NCI-H146 (cell line): ENCODE measurements at regions not wholly inside any gene's neighbourhood (a gene's known extent, or its start where the extent isn't known, plus 50 kb on each side); places are given as distances from the start of the nearest gene placed in this dataset.

Experiments
- DNase-seq: peaks from one replicate; lab custom pipeline; 2025; lab: John Stamatoyannopoulos, UW

- DNase-seq = no peak
These were observed 75.7 kb upstream of the F3 start for GRCh38 chr1:94617134-94617805.

DNA sequence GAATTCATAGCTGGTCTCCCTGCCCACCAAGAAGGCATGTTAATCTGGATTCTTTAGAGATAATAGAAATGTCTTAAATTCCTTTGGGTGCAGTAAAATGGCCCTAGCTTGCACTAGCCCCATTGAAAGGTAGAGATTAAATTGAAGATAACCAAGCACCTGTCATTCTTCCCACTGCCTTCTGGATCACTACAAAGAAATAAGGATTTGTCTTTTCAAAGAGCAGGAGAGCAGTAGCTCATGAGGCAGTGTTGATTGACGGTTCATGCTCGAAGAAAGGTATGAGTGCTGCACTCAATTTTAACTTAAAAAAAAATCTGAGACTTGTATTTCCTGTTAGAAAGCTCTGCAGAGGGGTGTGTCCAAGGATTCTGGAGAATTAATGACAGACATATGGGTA lies 74.9 kb upstream of the F3 start:
- no peak for DNase-seq

GRCh38 chr1:94614996-94615395 lies 73.4 kb upstream of the F3 start:
- no peak for DNase-seq

DNA sequence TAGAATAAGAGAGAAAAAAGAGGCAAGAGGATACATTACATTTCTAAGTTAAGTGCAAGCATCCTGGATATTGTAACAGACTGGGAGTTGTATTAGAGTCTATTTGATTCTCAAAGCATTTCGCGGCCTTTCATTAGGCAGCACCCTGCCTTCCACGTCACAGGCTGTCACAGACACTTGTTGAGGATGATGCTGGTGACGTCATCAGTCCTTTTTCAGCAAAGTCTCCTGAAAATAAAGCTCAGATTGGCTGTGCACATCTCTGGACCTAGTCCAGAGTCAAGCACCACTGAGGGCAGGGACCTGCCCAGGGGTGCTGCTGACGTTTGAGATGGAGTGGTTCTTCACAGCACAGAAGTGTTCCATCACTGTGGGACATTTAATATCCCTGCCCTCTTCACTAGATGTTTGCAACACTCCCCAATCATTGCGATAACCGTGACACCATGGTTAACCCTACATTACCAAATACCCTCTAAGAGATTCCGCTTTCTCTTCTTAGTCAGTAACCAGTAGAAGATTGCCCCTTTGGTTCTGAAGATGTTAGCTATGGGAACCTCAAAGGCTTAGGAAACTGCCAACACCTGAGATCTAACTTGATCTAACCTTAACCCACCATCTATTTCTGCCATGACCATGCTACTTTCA lies 72.7 kb upstream of the F3 start:
- DNase-seq = no peak

DNA sequence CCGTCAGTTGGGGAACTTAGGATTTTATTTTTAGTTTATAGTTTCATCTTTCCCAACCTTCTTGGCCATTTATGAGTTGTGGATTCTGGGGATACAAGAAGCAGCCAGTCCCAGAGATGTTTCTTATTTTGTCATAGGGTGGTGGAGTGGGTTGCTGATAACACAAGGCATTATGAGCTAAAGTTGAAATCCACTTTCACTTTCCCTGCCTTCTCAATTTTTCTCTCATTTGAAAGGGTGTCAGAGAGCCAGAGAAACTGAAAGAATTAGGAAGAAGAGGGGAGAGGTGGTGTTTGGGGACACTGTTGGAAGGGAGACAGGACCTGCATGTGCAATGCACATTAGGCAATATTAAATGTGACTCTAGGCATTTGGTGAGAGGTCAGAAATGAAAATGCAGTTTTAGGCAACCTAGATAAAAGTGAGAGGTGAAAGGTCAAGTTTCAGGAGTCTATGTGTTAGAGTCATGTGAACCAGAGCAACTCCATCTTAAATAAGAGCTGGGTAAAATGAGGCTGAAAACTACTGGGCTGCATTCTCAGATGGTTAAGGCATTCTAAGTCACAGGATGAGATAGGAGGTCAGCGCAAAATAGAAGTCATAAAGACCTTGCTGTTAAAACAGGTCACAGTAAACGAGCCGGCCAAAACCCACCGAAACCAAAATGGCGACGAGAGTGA lies 71.1 kb upstream of the F3 start:
- DNase-seq = no peak

DNA sequence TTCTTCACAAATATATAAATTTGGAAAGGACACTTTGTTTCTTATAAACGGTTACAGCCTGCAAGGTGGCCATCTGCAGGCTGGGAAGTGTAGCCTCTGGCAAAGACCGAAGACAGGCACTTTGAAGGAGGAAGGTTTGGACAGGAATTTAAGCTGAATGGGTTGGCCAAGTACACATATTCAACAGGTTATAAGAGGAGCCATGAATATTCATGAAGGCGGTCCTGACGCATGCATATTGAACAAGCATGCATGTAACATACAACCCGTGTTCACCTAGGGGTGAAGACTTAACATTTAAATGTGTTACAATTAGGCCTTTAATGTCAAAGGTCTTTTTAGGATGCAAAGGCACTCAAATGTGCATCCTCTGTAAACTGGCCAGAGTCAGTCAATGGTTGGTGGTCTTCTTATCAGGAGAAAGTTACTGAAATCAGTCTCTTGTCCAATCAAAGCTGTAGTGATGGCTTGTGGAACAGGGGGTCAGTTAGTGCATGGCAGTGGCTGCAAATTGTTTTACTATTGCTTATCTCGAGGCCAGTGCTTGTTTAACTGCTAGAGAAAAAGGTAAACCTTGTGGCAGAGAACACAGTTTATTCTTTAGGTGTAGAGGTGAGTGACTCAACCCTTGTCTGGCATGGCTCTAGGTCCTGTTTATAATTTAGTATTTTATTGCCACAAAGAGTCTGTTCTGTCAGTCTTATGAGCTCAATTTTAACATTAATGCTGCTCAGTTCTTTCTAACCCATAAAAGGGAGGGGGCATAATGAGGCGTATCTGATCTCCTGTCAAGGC lies 70.3 kb upstream of the F3 start:
- DNase-seq = no peak

GRCh38 chr1:94609619-94610018 lies 68.1 kb upstream of the F3 start:
- DNase-seq = no peak

- no peak for DNase-seq
These were observed 67.4 kb upstream of the F3 start for GRCh38 chr1:94608852-94609530.

DNA sequence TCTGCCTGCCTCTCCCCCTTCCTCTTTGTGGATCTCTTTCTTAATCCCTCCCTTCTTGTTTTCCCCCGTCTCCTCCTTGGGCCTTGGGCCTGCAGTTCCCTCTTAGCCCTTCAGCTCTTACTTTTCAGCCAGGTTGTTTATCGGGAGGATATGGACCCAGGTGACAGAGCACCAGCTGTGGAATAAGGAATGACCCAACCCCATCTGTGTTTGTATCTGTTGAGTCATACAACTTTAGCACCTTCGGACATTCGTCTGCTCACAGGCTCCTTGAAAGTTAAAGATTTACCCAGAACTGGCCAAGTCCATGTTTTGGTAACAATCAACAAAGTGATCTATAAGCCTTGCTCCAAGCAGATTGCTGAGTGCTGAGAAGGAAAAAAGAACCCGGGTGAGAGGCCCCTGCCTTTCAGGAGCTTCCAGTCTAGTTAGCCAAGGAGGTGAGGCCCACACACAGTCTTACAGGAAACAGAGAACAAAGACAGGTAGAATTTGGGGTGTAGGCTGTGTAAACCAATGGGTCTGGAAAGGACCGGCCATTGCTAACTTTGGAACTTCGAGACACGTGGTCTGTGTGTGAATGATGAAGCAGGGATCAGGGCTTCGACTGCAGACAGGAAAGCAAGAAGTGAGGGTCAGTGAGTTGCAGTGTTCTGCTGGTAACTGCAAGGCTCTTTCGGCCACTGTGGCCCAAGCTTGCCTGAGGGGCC lies 66.7 kb upstream of the F3 start:
- no peak for DNase-seq

DNA sequence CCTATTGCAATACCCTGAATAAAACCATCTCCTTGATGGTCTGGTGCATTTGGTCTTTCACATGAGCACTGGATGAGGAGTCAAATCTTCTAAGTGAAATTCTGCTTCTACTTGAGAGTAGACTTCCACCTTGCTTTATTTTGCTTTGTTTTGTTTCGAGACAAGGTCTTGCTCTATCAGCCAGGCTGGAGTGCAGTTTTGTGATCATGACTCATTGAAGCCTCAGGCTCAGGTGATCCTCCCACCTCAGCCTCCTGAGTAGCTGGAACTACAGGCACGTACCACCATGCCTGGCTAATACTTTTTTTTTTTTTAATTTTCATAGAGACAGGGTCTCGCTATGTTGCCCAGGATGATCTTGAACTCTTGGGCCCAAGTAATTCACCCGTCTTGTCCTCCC lies 65.8 kb upstream of the F3 start:
- DNase-seq = no peak

GRCh38 chr1:94606471-94606870 lies 64.9 kb upstream of the F3 start:
- DNase-seq = no peak

DNA sequence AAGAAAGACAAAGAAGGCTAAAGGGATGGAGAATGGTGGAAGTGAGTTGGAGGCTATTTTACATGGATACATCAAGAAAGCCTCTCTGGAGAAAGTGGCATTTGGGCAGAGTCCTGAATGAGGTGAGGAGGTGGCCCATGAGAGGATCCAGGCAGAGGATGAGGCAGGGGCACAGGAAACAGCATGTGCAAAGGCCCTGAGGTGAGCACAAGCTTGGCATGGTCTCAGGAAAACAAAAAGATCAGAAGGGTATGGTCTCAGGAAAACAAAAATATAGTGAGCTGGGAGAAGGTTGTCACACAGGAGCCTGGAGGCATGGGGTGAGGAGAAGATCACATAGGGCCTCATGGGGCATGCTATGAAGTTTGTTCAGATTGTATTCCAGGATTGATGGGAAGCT lies 62.1 kb upstream of the F3 start:
- DNase-seq = no peak

DNA sequence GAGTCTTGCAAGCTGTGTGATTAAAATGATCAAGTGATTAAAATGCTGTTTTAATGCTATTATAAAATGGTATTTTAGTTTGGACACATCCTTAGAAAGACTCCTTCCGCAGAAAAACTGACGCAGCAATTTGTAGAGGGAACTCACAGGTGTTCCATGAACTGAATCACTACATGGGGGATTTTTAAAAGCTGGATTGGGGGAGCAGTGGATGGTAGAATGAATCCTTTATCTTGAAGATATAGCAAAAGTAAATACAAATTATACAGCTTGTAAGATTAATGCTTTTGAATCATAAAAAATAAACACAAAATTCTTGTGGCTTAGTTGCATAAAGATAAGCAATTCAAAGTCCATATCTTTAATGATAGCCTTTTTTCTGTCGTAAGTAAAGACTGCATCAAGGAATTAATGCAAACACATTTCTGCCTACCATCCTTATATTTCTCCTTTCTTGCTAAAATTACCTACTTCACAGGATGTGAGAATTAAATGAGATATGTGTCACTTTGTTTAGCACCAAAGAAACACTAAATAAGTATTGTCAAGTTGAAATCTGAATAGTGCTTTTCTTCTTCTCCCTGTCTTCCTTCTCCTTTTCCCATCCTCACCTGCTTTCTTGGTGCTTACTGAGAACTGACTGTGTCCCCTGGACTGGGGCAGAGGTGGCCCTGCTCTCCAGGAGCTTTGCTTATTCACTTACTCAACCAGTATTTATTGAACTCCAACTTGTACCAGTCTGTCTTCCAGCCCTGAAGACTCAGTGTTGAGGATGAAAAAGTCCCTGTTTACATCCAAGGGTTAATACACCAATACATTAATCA lies 61.5 kb upstream of the F3 start:
- no peak for DNase-seq

- no peak for DNase-seq
These were observed 60.8 kb upstream of the F3 start for GRCh38 chr1:94602316-94602715.

DNA sequence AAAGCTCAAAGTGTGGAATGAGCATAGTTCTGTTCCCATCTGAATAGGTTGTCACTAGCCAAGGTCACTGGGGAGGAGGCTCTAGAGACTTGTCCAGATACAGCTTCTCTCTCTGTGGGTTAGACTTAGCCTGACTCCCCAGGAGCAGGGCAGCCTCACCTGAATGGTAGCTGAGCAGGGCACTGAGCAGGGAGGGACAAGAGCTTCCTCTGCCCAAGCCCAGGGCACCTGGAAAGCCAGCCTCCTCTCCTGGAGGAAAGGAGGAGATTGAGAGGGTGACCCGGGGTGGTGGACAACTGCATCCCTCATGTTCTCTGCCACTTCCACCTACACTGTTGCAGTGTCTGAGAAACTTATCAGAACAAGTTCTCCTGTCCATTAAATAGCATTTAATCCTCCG lies 59.0 kb upstream of the F3 start:
- DNase-seq = no peak

DNA sequence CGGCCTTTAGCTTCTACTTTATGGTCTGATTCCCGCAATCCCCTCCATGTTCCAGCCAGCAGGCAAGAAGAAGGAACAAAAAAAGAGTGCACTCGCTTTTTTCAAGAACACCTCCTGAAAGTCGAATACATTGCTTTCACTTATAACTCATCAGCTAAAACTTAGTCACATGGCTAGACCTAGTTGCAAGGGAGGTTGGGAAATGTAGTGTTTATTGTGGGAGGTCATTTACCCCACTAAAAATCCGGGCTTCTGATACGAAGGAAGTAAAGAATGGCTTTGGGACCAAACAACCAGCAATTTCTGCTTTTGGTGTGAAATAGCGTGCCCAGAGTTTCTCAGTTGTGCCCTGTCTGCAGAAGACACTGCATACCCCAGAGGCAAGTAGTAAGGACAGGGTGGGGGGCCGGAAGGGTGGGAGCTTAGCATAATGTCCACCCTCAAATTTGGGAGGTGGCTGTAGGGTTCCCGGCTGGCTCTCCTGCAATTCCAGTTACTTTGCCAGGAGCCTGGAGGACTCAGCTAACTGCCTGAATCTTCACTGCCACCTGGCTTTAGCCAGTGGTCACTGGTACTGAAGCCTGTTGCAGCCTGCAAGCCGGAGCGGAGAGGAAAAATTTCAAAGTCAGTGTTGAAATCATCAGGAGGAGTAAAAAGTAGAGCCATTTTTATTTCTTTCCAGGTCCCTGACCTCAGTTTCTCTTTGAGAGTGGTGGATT lies 57.7 kb upstream of the F3 start:
- DNase-seq = no peak

GRCh38 chr1:94597701-94598100 lies 56.1 kb upstream of the F3 start:
- DNase-seq = no peak

DNA sequence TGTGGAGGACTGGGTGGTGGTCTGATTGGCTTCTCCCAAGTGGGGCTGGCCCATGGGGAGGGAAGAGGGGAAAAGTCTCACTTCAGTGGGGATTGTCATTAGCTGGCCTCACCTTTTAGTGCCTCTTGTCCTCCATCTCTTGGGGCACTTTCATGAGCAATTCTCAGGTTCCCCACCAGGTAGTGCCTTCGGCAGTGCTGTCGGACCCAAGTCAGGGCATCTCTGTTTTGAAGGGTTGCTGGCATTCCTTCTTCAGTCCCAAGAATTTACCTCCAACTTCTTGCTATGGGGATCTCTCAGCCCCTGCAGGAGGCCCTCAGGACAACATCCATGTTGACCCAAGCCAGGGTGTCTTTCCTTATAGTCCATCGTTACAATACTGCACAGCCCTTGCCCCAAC lies 54.7 kb upstream of the F3 start:
- DNase-seq = no peak

- DNase-seq = no peak
These were observed 54.1 kb upstream of the F3 start for GRCh38 chr1:94595658-94596057.

DNA sequence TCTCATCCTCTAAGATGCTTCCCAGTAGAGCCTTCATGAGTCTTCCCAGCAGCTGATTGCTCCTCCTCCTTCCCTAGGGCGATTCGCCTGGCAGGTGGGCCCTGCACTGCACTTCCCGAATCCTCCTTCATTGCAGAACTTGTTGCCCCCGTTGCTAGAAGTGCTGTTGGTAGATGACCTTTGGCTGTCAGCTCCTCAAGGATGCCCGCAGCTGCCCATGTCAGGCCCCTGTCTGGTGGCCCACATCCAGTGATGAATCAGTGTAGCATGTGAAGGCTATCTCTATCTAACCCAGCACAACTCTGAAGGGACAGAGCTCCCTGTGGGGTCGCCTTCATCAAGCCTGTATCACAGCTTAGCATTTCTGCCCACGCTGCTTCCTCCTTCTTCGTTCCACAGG lies 52.1 kb upstream of the F3 start:
- no peak for DNase-seq
